ENCODE measurements at regions not wholly inside any gene's neighbourhood (a gene's known extent, or its start where the extent isn't known, plus 50 kb on each side); places are given as distances from the start of the nearest gene placed in this dataset.
"Not testable (repeated sequence)": the region's sequence is repeated elsewhere in the genome, so short reads cannot be mapped to it uniquely, and the experiment has no call there.

DNA sequence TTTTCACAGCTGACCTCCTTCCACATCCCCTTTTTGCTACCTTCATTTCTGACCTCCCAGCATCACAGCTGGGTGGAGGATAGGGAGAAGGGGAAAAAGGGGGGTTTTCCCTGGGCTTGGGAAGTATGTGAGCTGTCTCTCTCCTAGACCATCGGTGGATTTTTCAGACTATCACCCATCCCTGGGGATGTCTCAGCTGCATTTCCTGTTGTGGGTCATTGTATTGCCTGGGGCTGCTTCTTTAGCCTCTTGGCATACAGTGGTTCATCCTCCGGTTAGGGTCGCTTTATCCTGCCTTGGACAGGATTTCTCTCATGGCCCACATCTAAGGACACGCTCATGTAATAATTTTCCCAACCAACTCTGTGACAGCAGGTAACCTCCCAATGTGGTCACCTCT is 142.5 kb upstream of the ARG1 start:
- DNase-seq, result no peak

DNA sequence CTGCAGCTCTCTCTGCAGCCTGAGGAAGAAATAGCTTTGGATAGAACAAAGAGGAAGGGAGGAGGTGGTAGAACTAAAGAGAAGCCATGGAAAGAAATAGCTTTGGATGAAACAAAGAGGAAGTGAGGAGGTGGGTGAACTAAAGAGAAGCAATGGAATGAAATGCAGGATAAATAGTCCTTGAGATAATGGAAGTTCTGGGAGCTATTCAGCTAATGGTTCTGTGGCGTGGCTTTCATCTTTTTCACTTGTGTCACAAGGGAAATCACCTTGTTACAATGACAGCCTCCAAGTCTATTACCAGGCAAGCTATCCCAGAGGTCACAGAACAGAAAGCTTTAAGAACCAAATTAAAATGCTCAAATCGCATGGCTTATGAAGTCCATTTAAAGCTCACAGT is 141.3 kb upstream of the ARG1 start:
- no peak for DNase-seq

DNA sequence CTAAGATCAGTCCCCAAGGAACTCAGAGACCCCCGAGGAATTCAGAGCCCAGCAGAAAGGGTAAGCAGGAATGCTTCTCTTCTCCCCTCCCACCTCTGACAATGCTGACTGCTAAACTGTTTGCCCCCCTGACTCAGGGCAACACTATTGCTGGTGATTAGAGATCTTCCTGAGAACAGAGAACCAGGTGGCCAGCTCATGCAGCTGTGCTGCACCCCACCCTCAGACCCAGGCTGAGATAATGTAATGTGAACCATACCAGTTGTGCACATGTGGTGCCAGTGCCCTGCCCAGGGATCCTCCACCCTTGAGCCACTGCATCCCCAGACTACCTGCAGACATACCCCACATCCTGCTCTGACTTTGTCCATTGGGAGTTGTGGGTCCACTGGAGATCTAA is 139.1 kb upstream of the ARG1 start:
- no peak for DNase-seq

DNA sequence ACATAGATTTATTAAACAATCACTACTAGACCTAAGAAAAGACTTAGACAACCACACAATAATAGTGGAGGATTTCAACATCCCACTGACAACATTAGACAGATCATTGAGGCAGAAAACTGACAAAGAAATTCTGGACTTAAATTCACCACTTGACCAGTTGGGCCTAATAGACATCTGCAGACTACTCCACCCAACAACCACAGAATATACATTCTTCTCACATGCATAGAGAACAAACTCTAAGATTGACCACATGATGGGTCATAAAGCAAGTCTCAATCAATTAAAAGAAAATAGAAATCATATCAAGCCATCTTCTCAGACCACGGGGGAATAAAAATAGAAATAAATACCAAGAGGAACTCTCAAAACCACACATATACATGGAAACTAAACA is 136.7 kb upstream of the ARG1 start:
- DNase-seq, result no peak

DNA sequence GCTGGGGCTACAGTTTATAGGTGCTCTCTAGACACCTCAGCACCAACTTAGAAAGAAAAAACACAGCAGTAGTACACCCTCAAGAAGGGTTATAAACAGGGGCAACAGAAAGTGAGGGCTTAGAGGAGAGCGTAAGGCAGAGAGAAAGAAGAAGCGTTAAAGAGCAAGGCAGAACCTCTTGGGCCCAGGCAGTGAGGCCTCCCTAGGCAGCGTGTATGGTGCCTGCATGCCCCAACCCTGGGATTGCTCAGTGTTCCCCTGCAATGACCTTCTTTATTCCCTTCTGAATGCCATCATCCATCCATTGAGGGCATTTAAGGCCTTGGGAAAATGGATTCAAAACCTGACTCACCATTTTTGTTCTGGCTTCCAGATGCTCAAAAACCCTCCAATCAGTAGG is 130.0 kb upstream of the ARG1 start:
- DNase-seq, result no peak

DNA sequence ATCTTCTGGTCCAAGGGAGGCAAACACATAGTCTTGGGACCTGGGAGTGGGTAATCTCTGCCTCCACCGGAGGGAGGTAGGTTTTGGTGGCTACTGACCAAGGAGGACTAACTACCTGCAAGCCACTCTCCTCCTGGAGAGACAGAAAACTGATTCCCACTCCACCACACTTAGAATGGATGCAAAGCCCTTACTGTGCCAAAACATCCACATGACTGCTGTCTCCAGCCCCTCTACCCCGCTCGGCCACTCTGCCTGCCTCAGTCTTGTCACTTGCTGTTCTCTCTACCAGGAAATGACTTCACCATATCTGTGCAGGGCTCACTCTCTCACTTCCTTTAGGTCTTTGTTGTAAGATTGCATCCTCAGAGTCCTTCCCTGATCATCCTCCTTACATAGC is 129.5 kb upstream of the ARG1 start:
- no peak for DNase-seq

DNA sequence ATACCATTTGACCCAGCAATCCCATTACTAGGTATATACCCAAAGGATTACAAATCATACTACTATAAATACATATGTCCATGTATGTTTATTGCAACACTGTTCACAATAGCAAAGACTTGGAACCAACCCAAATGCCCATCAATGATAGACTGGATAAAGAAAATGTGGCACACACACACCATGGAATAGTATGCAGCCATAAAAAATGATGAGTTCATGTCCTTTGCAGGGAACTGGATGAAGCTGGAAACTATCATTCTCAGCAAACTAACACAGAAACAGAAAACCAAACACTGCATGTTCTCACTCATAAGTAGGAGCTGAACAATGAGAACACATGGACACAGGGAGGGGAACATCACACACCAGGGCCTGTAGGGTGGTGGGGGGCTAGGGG is 127.7 kb upstream of the ARG1 start:
- DNase-seq, result not testable (repeated sequence)

DNA sequence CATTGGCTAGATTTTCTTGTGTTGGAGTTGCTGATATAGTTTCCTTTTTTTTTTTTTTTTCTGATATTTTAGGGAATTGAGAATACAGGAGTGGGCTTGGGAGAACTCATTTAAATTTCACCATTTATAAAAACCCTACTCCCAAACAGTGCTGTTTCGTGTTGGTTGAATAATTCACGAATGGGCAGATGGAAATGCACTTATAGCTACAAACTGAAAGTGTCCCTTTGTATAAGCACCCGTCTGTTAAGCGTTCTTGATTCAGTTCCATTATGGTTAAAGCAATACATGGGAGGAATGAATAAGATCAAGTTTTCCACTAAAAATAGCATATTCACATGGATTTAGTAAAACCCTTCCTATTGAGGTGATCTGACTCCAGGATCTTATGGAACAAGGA is 122.2 kb upstream of the ARG1 start:
- DNase-seq, result no peak

DNA sequence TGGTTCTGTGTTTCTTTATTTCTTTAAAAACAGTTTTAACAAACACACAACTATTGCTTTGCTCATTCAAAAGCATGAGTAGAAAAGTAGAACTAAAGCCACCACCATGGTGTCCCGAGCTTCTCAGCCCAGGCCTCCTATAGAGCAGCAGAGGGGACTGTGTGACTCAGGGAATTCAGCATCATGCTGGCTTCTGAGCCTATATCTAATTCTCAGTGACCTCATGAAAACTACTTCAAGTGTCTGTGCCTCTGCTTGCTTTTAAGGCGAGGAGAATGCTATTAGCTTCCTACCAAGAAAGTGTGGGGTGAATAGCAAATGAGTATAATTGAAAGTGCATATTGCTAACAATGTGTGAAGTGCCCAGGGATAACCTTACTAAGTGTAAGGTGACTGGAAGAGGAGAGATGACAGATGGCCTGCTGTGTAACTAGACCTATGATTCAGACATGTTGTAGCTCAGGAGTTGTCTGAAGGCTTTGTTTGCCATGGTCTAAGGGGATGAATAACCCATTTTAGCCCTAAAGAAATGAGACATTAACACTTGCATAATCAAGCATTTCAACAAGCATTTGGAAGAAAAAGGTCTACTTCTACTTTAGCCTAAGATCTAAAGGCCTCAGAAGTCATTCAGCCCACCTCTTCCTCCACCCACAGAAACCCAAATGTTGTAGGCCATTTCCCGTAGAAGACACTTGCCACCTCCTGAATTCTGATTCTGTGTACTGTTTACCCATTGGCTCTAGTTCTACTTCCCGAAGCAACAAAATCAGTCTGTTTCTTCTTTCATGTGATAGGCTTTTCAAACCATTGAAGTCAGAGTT is 121.5 kb upstream of the ARG1 start:
- DNase-seq, result no peak

DNA sequence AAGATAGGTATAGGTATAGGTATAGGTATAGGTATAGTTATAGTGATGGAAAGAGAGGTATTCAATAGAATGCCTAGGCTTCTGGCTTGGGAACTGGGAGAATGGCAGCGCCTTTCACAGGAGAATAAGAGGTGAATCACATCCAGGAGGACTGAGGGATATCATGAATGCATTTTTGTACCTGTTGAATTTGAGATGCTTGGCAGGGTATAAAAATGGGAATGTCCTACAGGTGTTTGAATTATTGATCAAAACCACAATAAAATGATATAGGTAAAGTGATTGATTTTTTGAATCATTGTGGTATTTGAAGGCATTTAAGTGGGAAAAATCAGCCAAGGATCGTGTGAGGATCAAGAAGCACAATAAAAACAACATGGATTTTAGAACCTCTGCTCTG is 119.2 kb upstream of the ARG1 start:
- no peak for DNase-seq

DNA sequence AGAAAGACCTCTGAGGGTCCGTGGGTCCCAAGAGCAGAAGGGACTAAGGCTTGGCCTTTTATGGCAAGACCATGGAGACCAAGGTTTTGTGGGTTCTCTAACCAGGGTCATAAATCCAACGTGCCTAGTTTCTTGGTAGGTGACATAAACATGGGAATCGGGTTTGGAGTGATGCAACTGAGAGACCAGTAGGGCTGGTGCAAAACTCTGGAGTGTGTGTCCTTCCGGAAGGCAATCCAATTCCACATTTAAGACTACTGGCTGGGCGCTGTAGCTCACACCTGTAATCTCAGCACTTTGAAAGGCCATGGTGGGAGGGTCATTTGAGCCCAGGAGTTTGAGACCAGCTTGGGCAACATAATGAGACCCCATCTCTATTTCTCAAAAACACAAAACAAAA is 116.5 kb upstream of the ARG1 start:
- no peak for DNase-seq

DNA sequence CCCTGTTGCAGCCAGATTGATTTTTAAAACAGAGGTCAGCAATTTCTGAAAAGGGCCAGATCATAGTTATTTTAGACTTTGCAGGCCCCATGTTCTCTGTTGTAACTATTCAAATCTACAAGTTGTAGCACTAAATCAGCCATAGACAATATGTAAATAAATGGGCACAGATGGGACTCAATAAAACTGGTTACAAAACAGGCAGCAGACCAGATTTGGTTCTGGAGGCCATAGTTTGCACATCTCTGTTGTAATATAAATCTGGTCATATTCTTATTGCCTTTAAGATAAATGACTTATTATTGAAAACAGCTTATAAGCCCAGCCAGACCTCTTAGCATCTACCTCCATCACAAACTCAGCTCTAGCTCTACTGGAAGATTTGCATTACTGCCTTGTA is 114.0 kb upstream of the ARG1 start:
- no peak for DNase-seq

DNA sequence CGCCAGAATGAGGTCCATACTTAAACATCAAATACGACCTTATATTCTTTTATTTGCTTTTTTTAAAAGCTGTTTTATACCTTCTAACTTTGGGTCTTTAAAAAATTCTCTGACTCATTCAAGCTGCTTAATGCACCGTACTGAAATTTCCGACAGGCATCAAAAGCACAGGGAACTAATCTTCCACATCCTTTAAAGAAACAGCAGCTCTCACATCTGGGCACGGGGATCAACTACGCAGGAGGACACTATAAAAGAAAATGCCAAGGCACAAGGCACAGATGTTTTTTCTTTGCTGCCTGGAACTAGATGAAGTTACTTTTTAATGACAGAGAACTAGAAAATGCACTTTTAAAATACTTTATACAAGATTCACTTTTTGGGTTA is 112.4 kb upstream of the ARG1 start:
- no peak for DNase-seq

DNA sequence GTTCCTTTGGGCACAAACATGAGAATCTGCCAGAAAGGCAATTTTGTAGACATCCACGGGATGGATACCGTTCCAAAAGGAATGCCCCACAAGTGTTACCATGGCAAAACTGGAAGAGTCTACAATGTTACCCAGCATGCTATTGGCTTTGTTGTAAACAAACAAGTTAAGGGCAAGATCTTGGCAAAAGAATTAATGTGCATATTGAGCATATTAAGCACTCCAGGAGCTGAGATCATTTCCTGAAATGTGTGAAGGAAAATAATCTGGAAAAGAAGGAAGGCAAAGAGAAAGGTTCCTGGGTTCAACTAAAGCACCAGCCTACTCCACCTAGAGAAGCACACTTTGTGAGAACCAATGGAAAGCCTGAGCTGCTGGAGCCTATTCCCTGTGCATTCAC is 103.9 kb upstream of the ARG1 start:
- DNase-seq, result no peak

DNA sequence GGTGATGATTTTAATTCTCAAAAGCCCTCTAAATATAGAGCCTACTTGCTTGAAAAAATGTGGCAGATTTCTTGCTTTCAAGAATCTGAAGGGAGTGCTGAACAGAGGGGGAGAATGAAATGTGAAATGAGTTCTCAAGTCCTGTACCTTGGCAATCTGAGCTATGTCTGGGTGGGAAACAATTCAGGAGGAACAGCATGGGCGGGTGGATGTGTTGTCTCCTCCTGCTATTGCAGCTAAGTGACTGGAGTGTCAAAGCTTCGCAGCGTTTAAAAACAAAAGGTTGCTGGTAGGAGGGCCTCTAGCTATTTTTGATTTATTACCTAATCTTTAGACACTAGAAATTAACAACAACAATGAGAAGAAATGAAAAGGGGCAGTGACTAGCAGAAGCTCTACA is 102.5 kb upstream of the ARG1 start:
- no peak for DNase-seq

DNA sequence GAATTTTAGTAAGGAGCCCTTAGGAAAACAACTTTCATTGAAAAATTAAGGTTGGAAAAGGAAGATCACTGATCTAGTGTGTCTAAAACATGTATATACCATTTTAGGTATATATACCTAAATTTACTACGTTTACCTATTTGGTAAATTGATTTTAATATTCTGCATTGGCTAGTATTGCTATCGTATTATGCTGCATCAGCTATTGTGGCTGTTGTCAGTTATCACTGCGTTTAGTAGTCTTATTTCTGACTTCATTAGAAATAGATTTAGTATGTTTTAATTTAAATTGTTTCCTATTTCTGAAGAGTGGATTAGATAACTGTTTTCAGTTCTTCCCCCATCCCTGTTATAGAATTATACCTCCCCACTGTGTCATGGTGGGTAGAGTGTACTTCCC is 101.7 kb upstream of the ARG1 start:
- DNase-seq, result no peak

DNA sequence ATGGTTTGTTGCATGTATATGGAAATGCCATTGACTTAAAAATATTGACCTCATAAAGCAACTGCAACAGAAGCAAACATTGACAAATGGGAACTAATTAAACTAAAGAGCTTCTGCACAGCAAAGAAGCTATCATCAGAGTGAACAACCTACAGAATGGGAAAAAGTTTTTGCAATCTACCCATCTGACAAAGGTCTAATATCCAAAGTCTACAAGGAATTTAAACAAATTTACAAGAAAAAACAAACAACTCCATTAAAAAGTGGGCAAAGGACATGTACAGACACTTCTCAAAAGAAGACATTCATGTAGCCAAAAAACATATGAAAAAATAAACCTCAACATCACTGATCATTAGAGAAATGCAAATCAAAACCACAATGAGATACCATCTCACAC is 99.7 kb upstream of the ARG1 start:
- DNase-seq, result not testable (repeated sequence)

DNA sequence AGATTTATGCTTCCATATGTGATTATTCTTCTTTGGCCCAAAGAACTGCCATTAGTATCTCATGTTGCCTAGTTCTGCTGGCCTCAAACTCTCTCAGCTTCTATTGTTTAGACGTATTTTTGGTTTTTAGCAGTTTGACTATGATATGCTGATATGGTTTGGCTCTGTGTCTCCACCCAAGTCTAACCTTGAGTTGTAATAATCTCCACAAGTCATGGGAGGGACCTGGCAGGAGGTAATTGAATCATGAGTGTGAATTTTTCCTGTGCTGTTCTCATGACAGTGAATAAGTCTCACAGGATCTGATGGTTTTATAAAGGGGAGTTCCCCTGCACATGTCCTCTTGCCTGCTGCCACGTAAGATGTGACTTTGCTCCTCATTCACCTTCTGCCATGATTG is 96.7 kb upstream of the ARG1 start:
- no peak for DNase-seq

DNA sequence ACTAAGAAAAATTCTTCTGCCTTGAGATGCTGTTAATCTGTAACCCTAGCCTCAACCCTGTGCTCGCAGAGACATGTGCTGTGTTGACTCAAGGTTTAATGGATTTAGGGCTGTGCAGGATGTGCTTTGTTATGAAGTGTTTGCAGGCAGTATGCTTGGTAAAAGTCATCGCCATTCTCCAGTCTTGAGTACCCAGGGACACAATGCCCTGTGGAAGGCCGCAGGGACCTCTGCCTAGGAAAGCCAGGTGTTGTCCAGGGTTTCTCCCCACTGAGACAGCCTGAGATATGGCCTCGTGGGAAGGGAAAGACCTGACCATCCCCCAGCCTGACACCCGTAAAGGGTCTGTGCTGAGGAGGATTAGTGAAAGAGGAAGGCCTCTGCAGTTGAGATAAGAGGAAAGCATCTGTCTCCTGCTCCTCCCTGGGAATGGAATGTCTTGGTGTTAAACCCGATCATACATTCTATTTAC is 94.2 kb upstream of the ARG1 start:
- DNase-seq, result not testable (repeated sequence)

DNA sequence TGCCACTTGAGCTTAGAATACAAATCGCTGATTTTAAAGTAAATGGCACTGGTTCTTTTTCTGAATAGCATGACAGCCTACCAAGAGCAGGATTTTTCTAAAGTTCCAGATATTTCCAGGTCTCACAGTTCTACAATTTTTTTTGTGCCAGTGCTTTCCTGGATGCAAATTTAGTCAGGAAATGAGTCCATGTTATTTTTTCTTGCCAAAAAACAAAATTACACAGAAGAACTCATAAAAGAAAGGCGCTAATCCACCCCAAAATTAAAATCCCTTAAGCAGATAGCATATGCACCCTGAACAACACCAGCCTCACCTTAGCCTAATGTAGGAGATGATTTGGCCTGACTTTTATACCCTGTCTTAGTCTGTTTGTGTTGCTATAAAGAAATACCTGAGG is 86.4 kb upstream of the ARG1 start:
- DNase-seq, result no peak

DNA sequence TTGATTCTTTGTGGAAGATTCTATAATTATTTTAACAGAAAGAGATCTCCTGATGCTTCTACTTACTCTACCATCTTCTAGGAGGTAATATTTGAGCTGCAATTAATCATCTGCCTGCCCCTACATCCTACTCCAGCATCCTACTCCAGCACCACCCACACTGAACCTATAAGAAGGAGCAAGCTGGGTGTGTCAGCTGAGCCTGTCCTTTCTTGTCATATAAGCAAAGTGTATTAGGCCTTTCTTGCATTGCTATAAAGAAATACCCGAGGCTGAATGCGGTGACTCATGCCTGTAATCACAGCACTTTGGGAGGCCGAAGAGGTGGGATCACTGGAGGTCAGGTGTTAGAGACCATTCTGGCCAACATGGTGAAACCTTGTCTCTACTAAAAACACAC is 84.2 kb upstream of the ARG1 start:
- no peak for DNase-seq

DNA sequence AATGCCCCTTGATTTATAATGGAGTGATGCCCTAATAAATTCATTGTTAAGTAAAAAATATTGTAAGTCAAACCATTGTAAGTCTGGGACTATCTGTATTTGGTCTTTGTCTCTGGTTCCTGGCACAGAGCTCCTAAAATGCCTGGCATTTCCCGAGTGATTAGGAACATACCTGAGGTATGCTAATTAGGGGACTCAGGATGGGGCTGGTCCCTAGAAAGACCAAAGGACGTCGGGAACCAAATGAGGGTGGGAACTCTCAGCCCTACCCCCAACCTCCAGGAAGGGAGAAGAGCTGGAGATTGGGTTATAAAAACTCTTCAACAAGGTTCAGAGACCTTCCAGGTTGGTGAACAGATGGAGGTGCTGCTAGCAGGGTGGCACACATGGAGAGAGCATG is 82.6 kb upstream of the ARG1 start:
- no peak for DNase-seq

DNA sequence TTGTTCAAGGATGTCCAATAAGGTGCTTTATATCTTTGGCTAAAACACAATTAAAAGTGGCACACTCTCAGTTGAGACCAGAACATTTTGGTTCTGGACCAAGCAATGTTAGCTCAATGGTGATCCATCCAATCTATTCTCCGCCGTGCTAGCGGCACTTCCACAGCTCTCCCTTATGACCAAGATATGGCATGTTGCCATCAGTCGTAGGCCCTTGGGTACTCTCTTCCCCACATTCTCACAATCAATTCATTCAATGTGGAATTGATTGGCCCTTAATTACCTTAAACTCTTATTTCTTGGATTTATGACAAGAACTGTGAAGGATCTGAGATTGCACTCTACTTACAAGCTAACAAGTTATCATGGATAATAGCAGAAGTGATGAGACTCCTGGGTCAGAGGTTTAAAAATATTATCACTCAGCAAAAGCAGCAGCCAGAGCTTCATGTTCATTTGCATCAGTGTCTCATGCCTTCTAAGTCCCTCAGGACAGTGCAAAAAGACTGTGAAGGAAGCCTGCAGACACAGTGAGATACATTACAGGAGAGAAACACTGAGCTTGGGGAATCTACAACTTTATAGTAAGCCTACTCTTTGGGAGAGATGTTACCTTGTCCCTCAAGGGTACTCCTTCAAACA is 80.0 kb upstream of the ARG1 start:
- no peak for DNase-seq

DNA sequence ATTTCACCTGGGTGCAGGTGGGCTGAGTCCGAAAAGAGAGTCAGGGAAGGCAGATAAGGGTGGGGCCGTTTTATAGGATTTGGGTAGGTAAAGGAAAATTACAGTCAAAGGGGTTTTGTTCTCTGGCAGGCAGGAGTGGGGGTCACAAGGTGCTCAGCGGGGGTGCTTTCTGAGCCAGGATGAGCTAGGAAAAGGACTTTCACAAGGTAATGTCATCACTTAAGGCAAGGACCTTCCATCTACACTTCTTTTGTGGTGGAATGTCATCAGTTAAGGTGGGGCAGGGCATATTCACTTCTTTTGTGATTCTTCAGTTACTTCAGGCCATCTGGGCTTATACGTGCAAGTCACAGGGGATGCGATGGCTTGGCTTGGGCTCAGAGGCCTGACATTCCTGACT is 68.6 kb upstream of the ARG1 start:
- DNase-seq, result not testable (repeated sequence)

DNA sequence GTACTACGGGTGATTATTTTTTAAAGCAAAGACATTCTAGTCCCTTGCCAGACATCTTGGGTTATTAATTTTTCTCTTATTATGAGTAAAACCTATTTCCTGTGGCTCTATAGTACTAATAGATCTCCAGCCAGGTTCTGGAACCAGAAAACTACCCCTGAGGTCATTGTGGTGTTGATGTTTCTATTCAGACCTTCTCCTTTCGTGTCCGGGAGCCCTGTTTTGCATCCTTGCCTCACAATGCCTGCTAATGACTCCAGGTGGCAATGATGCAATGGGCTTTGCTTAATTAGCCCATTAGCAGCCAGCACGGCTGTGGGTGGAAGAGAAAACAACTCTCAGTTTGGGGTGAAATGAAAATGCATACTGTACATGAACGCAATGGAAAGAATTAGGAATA is 62.9 kb upstream of the ARG1 start:
- DNase-seq, result peak; percentile 12
